Spleen (tissue), 11 donors: ENCODE measurements at regions not wholly inside any gene's neighbourhood (a gene's known extent, or its start where the extent isn't known, plus 50 kb on each side); places are given as distances from the start of the nearest gene placed in this dataset.

Experiments used
- DNase-seq: peaks from one replicate; pipeline ENCODE4 v3.0.0-alpha.2; 2020
- H3K27ac ChIP-seq, 8 donors: fragments of 200-600 bp; sonication (generic) in 7 of 8; 1 replicate in 4 of 8; 2 replicates in 4 of 8; pipeline versions ENCODE4 v1.5.0 to v1.8.0; 2016 to 2021; ENCODE audit warnings: inconsistent platforms in 4 of 8, mild to moderate bottlenecking in 4 of 8, moderate library complexity in 1 of 8
- H3K27me3 ChIP-seq, 7 donors: fragments of 200-600 bp; sonication (generic) in 6 of 7; replicated peaks in 1 of 7; 1 replicate in 4 of 7; 2 replicates in 3 of 7; pipeline versions ENCODE4 v1.5.0 to v1.8.0; 2016 to 2021; ENCODE audit warnings: inconsistent platforms in 3 of 7, mild to moderate bottlenecking in 1 of 7
- H3K36me3 ChIP-seq, 6 donors: fragments of 200-600 bp; sonication (generic) in 5 of 6; 1 replicate in 4 of 6; 2 replicates in 2 of 6; pipeline versions ENCODE4 v1.5.0 to v1.8.0; 2016 to 2021; ENCODE audit warnings: inconsistent platforms in 2 of 6
- H3K4me1 ChIP-seq, 6 donors: fragments of 200-600 bp; sonication (generic) in 5 of 6; 1 replicate in 3 of 6; 2 replicates in 3 of 6; pipeline versions ENCODE4 v1.5.0 to v1.8.0; 2016 to 2021; ENCODE audit warnings: inconsistent platforms in 3 of 6
- H3K4me3 ChIP-seq, 8 donors: fragments of 200-600 bp; sonication (generic) in 7 of 8; 1 replicate in 4 of 8; 2 replicates in 4 of 8; pipeline versions ENCODE4 v1.5.0 to v1.8.0; 2016 to 2021; ENCODE audit warnings: inconsistent platforms in 4 of 8, mild to moderate bottlenecking in 4 of 8, moderate library complexity in 2 of 8
- H3K9me3 ChIP-seq, 8 donors: fragments of 200-600 bp; sonication (generic) in 7 of 8; 1 replicate in 4 of 8; 2 replicates in 4 of 8; pipeline versions ENCODE4 v1.5.0 to v1.8.0; 2016 to 2021; ENCODE audit warnings: inconsistent platforms in 4 of 8
- POLR2A ChIP-seq, 3 donors: fragments of 450-650 bp; IDR thresholded peaks; one replicate each; pipeline ENCODE4 v1.5.1; 2017; ENCODE audit warnings: antibody characterized with exemption in 3 of 3, mild to moderate bottlenecking in 1 of 3
- POLR2AphosphoS5 ChIP-seq, 3 donors: sonication (generic); formaldehyde crosslinking; IDR thresholded peaks; one replicate each; pipeline ENCODE4 v1.5.1; 2017; ENCODE audit warnings: antibody characterized with exemption in 3 of 3
- WGBS, 5 donors: extraction: QIAGEN DNeasy Blood & Tissue Kit in 3 of 5; methylation state at CpG; one replicate each; pipeline versions ENCODE4 v1.1.5 to v1.1.7; 2013 to 2018; 5-methylcytosine and 5-hydroxymethylcytosine counted together
- intact Hi-C: fragments of 100-400 bp; cut with DNase I; formaldehyde crosslinking; loops from one replicate; pipeline ENCODE4 v1.15.0; 2023; ENCODE audit warnings: low total_unique reads
- TF ChIP-seq, protein P1 (sequence below), 11 experiments: fragments of 200-600 bp in 7 of 11; fragments of 450-650 bp in 4 of 11; sonication (generic) in 4 of 11; IDR thresholded peaks in 8 of 11; conservative IDR thresholded peaks in 3 of 11; 1 replicate in 7 of 11; 2 replicates in 4 of 11; pipeline versions ENCODE4 v1.4.0 to v1.8.0; 2016 to 2021; ENCODE audit warnings: antibody characterized with exemption in 11 of 11, inconsistent platforms in 4 of 11, mild to moderate bottlenecking in 1 of 11
- donor health status: healthy with polysubstance abuse.
- donor health status: DM: no; HTN: no; CAD: no; lungs with moderate emphysema.
- donor health status: DM: no; HTN: no; CAD: no.
- donor health status: Bipolar disorder and iron deficiency.
- donor health status: healthy.
- donor health status: DM: no; HTN: no; CAD: no.
- donor health status: DM: yes; HTN: yes; CAD: no.

DNA sequence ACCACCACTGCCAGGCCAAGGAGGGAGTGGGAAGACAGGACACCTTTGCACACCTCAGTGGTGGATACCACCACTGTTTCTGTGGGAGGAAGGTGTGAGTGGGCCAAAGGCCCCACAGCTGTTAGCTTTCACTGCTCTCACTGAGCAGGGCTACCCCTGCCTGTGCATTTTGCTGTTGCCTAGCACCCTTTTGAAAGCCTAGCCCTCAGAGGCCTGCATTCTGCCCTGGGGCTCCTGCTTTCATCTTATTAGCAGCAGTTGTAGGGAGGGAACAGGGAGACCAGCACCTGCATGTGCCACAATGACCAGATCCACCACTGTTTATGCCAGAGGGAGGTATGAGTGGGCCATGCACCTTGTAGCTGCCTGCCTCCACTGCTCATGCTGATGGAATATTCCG is 110.9 kb upstream of the C21orf91 start:
- Histone ChIP-seq H3K36me3 (no peaks in the 10 kb centered on the region), H3K27me3 (no peaks in the 10 kb centered on the region), H3K9me3 (peaks cover 0 to 14% (median 0%) of the 10 kb centered on the region in 8 donors), H3K27ac (no peak overlapping the region), H3K4me3 (no peak overlapping the region), H3K4me1 (no peaks in the 10 kb centered on the region)
- TF ChIP-seq, protein P1, sequence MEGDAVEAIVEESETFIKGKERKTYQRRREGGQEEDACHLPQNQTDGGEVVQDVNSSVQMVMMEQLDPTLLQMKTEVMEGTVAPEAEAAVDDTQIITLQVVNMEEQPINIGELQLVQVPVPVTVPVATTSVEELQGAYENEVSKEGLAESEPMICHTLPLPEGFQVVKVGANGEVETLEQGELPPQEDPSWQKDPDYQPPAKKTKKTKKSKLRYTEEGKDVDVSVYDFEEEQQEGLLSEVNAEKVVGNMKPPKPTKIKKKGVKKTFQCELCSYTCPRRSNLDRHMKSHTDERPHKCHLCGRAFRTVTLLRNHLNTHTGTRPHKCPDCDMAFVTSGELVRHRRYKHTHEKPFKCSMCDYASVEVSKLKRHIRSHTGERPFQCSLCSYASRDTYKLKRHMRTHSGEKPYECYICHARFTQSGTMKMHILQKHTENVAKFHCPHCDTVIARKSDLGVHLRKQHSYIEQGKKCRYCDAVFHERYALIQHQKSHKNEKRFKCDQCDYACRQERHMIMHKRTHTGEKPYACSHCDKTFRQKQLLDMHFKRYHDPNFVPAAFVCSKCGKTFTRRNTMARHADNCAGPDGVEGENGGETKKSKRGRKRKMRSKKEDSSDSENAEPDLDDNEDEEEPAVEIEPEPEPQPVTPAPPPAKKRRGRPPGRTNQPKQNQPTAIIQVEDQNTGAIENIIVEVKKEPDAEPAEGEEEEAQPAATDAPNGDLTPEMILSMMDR (IDR thresholded peaks at IDR 0.05 in 8 of 11, conservative IDR thresholded peaks at IDR 0.05 in 3 of 11), result no peak
- TF ChIP-seq POLR2A (IDR thresholded peaks at IDR 0.05), result no peak
- no peak for TF ChIP-seq POLR2AphosphoS5 (IDR thresholded peaks at IDR 0.05)
- intact Hi-C loops, result no loop called here
- no peak for DNase-seq
- 67 to 100% (median 93%) methylated on average over 1 of the region's 1 CpG for WGBS, 5 donors

DNA sequence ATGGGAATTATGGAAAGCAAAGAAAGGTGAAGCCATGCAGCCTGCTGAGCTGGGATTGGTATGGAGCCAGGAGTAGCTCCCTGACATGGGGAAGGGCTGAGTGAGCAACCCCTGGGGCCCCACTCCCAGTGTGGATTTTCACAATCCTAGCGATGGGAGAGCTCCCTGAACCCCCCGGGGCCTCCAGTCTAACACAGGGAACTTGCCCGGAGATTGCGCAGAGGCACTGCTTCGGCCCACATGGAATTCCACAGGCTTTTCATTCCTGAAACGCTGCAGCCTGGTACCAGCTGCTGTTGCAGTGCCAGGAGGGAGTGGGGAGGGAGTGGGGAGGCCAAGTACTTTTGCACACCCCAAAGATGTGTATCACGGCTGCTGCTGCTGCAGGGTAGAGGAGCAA is 110.4 kb upstream of the C21orf91 start:
- WGBS, 5 donors, result 73 to 91% (median 85%) methylated on average over 7 of the region's 7 CpGs
- no peak overlapping the region for H3K4me3 ChIP-seq
- DNase-seq, result no peak
- peaks cover 0 to 14% (median 0%) of the 10 kb centered on the region in 8 donors for H3K9me3 ChIP-seq
- no peaks in the 10 kb centered on the region for H3K27me3 ChIP-seq
- H3K4me1 ChIP-seq, result no peaks in the 10 kb centered on the region
- H3K27ac ChIP-seq, result no peak overlapping the region
- H3K36me3 ChIP-seq, result no peaks in the 10 kb centered on the region
- TF ChIP-seq, protein P1 (IDR thresholded peaks at IDR 0.05 in 8 of 11, conservative IDR thresholded peaks at IDR 0.05 in 3 of 11), result no peak
- no peak for TF ChIP-seq POLR2A (IDR thresholded peaks at IDR 0.05)
- TF ChIP-seq POLR2AphosphoS5 (IDR thresholded peaks at IDR 0.05), result no peak
- intact Hi-C loops, result no loop called here

DNA sequence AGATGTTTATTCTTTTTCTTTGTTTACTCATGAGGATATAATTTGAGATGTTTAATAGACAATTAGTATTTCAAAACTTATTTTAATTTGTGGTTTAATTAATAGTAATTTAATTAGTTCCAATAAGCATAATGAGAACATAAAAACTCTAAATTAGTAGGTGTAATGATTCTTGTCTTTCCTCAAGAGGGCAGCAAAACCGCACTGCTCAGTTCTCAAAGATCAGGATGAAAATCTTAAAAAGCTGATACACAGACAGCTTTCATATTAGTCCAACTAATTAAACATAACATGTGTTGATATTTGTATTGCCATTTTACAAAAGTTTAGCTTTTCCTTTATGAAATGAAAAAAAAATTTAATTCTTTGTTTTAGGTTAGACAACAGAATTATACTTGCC is 106.7 kb upstream of the C21orf91 start:
- WGBS, 5 donors, result 34 to 62% (median 48%) methylated on average over 1 of the region's 1 CpG
- Histone ChIP-seq H3K4me1 (no peaks in the 10 kb centered on the region), H3K27ac (no peak overlapping the region), H3K4me3 (no peak overlapping the region), H3K9me3 (peaks cover 0 to 8% (median 2%) of the 10 kb centered on the region in 8 donors), H3K36me3 (no peaks in the 10 kb centered on the region), H3K27me3 (no peaks in the 10 kb centered on the region)
- no peak for DNase-seq
- intact Hi-C loops, result no loop called here
- TF ChIP-seq POLR2AphosphoS5 (IDR thresholded peaks at IDR 0.05) (no peak), POLR2A (IDR thresholded peaks at IDR 0.05) (no peak)
- TF ChIP-seq, protein P1 (IDR thresholded peaks at IDR 0.05 in 8 of 11, conservative IDR thresholded peaks at IDR 0.05 in 3 of 11), result no peak

DNA sequence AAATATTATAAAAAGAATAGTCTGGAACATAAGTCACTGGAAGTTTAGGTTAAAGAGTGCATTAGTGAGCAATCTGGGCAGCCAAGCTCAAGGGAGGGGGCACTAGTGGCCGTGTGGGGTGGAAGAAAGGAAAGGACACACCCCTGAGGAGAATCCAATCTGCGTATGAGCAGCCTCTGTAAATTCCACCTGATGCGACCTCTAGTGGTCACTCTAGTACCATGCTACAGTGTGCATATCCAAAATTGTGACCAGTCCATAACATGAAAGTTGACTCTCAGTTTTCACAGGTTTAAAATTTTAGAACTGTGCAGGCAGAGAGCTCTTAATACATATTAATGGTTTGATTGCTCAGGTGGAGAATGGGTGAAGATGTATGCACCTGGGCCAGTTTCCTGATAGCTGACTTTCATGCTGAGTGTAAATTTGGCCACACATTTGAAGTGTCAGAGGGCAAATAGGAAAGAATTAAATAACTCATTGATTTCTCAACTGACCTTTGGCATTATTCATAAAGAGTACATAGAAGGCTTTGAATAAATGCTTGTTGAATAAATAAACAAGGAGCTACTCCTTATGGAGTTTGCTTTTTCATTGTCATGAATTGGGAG is 105.9 kb upstream of the C21orf91 start:
- no peak for TF ChIP-seq POLR2AphosphoS5 (IDR thresholded peaks at IDR 0.05)
- TF ChIP-seq, protein P1 (IDR thresholded peaks at IDR 0.05 in 8 of 11, conservative IDR thresholded peaks at IDR 0.05 in 3 of 11), result peak in 10 of 11 experiments; percentile 38 to 86 (median 77)
- TF ChIP-seq POLR2A (IDR thresholded peaks at IDR 0.05), result no peak
- 0 to 3% (median 1%) methylated on average over 3 of the region's 3 CpGs for WGBS, 5 donors
- no peak overlapping the region for H3K27ac ChIP-seq
- no peak for DNase-seq
- peaks cover 0 to 12% (median 10%) of the 10 kb centered on the region in 8 donors for H3K9me3 ChIP-seq
- no peak overlapping the region for H3K4me3 ChIP-seq
- no peaks in the 10 kb centered on the region for H3K36me3 ChIP-seq
- intact Hi-C loops, result no loop called here
- no peaks in the 10 kb centered on the region for H3K4me1 ChIP-seq
- H3K27me3 ChIP-seq, result no peaks in the 10 kb centered on the region
